ENCODE measurements at regions not wholly inside any gene's neighbourhood (a gene's known extent, or its start where the extent isn't known, plus 50 kb on each side); places are given as distances from the start of the nearest gene placed in this dataset.

DNA sequence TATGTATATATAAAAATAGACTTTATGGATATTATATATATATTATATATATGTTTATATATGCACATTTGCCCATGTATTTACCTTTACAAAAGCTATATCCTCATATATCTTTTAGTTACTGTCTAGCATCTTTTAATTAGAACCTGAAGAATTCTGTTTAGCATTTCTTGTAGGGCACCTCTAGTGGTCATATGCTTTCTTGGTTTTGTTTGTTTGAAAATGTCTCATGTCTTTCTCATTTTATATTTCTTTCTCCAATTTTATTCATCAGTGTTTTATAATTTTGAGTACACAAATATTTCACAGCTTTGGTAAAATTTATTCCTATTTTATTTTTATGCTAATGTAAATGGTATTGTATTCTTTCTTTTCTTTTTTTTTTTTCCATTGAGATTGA lies 70.3 kb upstream of the SPIN4 start:
- Histone ChIP-seq H3K9ac (ENCODE audit: low read depth in 1 of 2, low read length in 2 of 2) (no peak overlapping the region), H3K27me3 (ENCODE audit: control insufficient read depth in 4 of 4, insufficient read depth in 4 of 4, low read length in 3 of 4) (no peaks in the 10 kb centered on the region), H3K4me3 (ENCODE audit: low read depth in 1 of 3, low read length in 3 of 3) (no peak overlapping the region), H3K4me1 (ENCODE audit: control insufficient read depth in 4 of 4, insufficient read depth in 4 of 4, low read length in 3 of 4) (no peaks in the 10 kb centered on the region), H3K36me3 (ENCODE audit: control insufficient read depth in 4 of 4, insufficient read depth in 3 of 4, low read depth in 1 of 4, low read length in 3 of 4) (peaks cover 0 to 2% (median 0%) of the 10 kb centered on the region in 4 donors), H3K9me3 (ENCODE audit: control insufficient read depth in 4 of 4, low read length in 3 of 4) (no peaks in the 10 kb centered on the region), H3K27ac (ENCODE audit: low read depth in 1 of 2, low read length in 2 of 2) (no peak overlapping the region)
- DNase-seq (ENCODE audit: low spot score): no peak
- TF ChIP-seq EGR1 (IDR thresholded peaks at IDR 0.05; ENCODE audit: low read depth in 2 of 2): no peak
- no peak for TF ChIP-seq REST (IDR thresholded peaks at IDR 0.05)
- no peak for TF ChIP-seq NR2F2 (IDR thresholded peaks at IDR 0.05)
- no peak for TF ChIP-seq HNF4A (conservative IDR thresholded peaks at IDR 0.05)
- TF ChIP-seq, protein P1, sequence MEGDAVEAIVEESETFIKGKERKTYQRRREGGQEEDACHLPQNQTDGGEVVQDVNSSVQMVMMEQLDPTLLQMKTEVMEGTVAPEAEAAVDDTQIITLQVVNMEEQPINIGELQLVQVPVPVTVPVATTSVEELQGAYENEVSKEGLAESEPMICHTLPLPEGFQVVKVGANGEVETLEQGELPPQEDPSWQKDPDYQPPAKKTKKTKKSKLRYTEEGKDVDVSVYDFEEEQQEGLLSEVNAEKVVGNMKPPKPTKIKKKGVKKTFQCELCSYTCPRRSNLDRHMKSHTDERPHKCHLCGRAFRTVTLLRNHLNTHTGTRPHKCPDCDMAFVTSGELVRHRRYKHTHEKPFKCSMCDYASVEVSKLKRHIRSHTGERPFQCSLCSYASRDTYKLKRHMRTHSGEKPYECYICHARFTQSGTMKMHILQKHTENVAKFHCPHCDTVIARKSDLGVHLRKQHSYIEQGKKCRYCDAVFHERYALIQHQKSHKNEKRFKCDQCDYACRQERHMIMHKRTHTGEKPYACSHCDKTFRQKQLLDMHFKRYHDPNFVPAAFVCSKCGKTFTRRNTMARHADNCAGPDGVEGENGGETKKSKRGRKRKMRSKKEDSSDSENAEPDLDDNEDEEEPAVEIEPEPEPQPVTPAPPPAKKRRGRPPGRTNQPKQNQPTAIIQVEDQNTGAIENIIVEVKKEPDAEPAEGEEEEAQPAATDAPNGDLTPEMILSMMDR (IDR thresholded peaks at IDR 0.05; ENCODE audit: low read depth, low read length, missing input control): no peak
- no peak for TF ChIP-seq FOXA1 (IDR thresholded peaks at IDR 0.05)
- no peak for TF ChIP-seq YY1 (IDR thresholded peaks at IDR 0.05)
- TF ChIP-seq JUND (IDR thresholded peaks at IDR 0.05): no peak
- TF ChIP-seq RAD21 (IDR thresholded peaks at IDR 0.05): no peak
- TF ChIP-seq, protein P2, sequence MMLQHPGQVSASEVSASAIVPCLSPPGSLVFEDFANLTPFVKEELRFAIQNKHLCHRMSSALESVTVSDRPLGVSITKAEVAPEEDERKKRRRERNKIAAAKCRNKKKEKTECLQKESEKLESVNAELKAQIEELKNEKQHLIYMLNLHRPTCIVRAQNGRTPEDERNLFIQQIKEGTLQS (IDR thresholded peaks at IDR 0.05): no peak
- TF ChIP-seq FOXA2 (IDR thresholded peaks at IDR 0.05): no peak
- TF ChIP-seq, protein P3, sequence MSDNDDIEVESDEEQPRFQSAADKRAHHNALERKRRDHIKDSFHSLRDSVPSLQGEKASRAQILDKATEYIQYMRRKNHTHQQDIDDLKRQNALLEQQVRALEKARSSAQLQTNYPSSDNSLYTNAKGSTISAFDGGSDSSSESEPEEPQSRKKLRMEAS (IDR thresholded peaks at IDR 0.05): no peak
- TF ChIP-seq GABPA (IDR thresholded peaks at IDR 0.05 in 1 of 2, conservative IDR thresholded peaks at IDR 0.05 in 1 of 2): no peak
- no peak for TF ChIP-seq SP1 (IDR thresholded peaks at IDR 0.05)

- H3K9ac ChIP-seq (ENCODE audit: low read depth in 1 of 2, low read length in 2 of 2): no peak overlapping the region
- no peak overlapping the region for H3K27ac ChIP-seq (ENCODE audit: low read depth in 1 of 2, low read length in 2 of 2)
- 97% methylated on average over 4 of the region's 4 CpGs for WGBS
- H3K27me3 ChIP-seq (ENCODE audit: control insufficient read depth in 4 of 4, insufficient read depth in 4 of 4, low read length in 3 of 4): no peaks in the 10 kb centered on the region
- H3K4me1 ChIP-seq (ENCODE audit: control insufficient read depth in 4 of 4, insufficient read depth in 4 of 4, low read length in 3 of 4): no peaks in the 10 kb centered on the region
- H3K36me3 ChIP-seq (ENCODE audit: control insufficient read depth in 4 of 4, insufficient read depth in 3 of 4, low read depth in 1 of 4, low read length in 3 of 4): no peaks in the 10 kb centered on the region
- no peak overlapping the region for H3K4me3 ChIP-seq (ENCODE audit: low read depth in 1 of 3, low read length in 3 of 3)
- no peaks in the 10 kb centered on the region for H3K9me3 ChIP-seq (ENCODE audit: control insufficient read depth in 4 of 4, low read length in 3 of 4)
- TF ChIP-seq, protein P4, sequence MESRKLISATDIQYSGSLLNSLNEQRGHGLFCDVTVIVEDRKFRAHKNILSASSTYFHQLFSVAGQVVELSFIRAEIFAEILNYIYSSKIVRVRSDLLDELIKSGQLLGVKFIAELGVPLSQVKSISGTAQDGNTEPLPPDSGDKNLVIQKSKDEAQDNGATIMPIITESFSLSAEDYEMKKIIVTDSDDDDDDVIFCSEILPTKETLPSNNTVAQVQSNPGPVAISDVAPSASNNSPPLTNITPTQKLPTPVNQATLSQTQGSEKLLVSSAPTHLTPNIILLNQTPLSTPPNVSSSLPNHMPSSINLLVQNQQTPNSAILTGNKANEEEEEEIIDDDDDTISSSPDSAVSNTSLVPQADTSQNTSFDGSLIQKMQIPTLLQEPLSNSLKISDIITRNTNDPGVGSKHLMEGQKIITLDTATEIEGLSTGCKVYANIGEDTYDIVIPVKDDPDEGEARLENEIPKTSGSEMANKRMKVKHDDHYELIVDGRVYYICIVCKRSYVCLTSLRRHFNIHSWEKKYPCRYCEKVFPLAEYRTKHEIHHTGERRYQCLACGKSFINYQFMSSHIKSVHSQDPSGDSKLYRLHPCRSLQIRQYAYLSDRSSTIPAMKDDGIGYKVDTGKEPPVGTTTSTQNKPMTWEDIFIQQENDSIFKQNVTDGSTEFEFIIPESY (IDR thresholded peaks at IDR 0.05): no peak
- no peak for TF ChIP-seq RAD21 (IDR thresholded peaks at IDR 0.05)
- TF ChIP-seq, protein P3 (IDR thresholded peaks at IDR 0.05): no peak
- TF ChIP-seq GABPA (IDR thresholded peaks at IDR 0.05 in 1 of 2, conservative IDR thresholded peaks at IDR 0.05 in 1 of 2): no peak
- TF ChIP-seq HNF4A (conservative IDR thresholded peaks at IDR 0.05): no peak
- no peak for TF ChIP-seq FOXA1 (IDR thresholded peaks at IDR 0.05)
- TF ChIP-seq FOXA2 (IDR thresholded peaks at IDR 0.05): no peak
- no peak for TF ChIP-seq NR2F2 (IDR thresholded peaks at IDR 0.05)
- no peak for TF ChIP-seq SP1 (IDR thresholded peaks at IDR 0.05)
- TF ChIP-seq HNF4G (IDR thresholded peaks at IDR 0.05): no peak
- TF ChIP-seq REST (IDR thresholded peaks at IDR 0.05): no peak
- TF ChIP-seq, protein P1 (IDR thresholded peaks at IDR 0.05; ENCODE audit: low read depth, low read length, missing input control): no peak
- TF ChIP-seq TAF1 (conservative IDR thresholded peaks at IDR 0.05): no peak
- TF ChIP-seq YY1 (IDR thresholded peaks at IDR 0.05): no peak
- no peak for TF ChIP-seq EGR1 (IDR thresholded peaks at IDR 0.05; ENCODE audit: low read depth in 2 of 2)
- DNase-seq (ENCODE audit: low spot score): no peak
Observed at GRCh38 chrX:63418211-63418610, 67.1 kb upstream of the SPIN4 start.

Data from liver (tissue), 8 donors.